HEK293T (cell line): ENCODE measurements at regions not wholly inside any gene's neighbourhood (a gene's known extent, or its start where the extent isn't known, plus 50 kb on each side); places are given as distances from the start of the nearest gene placed in this dataset.

ENCODE experiments used
- NFRKB ChIP-seq: fragments of 450-650 bp; IDR thresholded peaks from 2 replicates; pipeline ENCODE4 v1.6.1; 2016; ENCODE audit warnings: mild to moderate bottlenecking, moderate library complexity
- PKNOX1 ChIP-seq: fragments of 450-650 bp; IDR thresholded peaks from 2 replicates; pipeline ENCODE4 v1.6.1; 2016
- SP1 ChIP-seq: fragments of 450-650 bp; IDR thresholded peaks from 2 replicates; pipeline ENCODE4 v1.6.1; 2017
- ZNF384 ChIP-seq: fragments of 450-650 bp; IDR thresholded peaks from 2 replicates; pipeline ENCODE4 v1.6.1; 2016

- no peak for TF ChIP-seq ZNF384
- no peak for TF ChIP-seq SP1
- TF ChIP-seq NFRKB, result no peak
- TF ChIP-seq PKNOX1, result no peak
Observed at GRCh38 chr18:10279471-10279870, 175.0 kb upstream of the APCDD1 start.
